NCI-H69 (cell line): ENCODE measurements at regions not wholly inside any gene's neighbourhood (a gene's known extent, or its start where the extent isn't known, plus 50 kb on each side); places are given as distances from the start of the nearest gene placed in this dataset.
"Not testable (repeated sequence)": the region's sequence is repeated elsewhere in the genome, so short reads cannot be mapped to it uniquely, and the experiment has no call there.

Source experiments
- DNase-seq: peaks from one replicate; lab custom pipeline; 2025; lab: John Stamatoyannopoulos, UW

GRCh38 chr3:10665592-10665991 lies 150.4 kb upstream of the SLC6A11 start:
- DNase-seq: no peak

GRCh38 chr3:10666621-10667020 lies 149.4 kb upstream of the SLC6A11 start:
- peak; percentile 1 for DNase-seq

- DNase-seq: no peak
Observed at GRCh38 chr3:10667269-10667668, 148.8 kb upstream of the SLC6A11 start.

- DNase-seq: no peak
Observed at GRCh38 chr3:10667901-10668476, 148.0 kb upstream of the SLC6A11 start.

- no peak for DNase-seq
Observed at GRCh38 chr3:10669490-10670048, 146.5 kb upstream of the SLC6A11 start.

- no peak for DNase-seq
Observed at GRCh38 chr3:10672422-10672821, 143.6 kb upstream of the SLC6A11 start.

GRCh38 chr3:10674578-10674977 lies 141.4 kb upstream of the SLC6A11 start:
- DNase-seq: no peak

- DNase-seq: no peak
Observed at GRCh38 chr3:10676905-10677304, 139.1 kb upstream of the SLC6A11 start.

- DNase-seq: no peak
Observed at GRCh38 chr3:10678796-10679376, 137.1 kb upstream of the SLC6A11 start.

GRCh38 chr3:10680796-10681195 lies 135.2 kb upstream of the SLC6A11 start:
- DNase-seq: no peak

GRCh38 chr3:10682692-10683091 lies 133.3 kb upstream of the SLC6A11 start:
- no peak for DNase-seq

GRCh38 chr3:10683106-10683505 lies 132.9 kb upstream of the SLC6A11 start:
- no peak for DNase-seq

GRCh38 chr3:10688126-10688525 lies 127.9 kb upstream of the SLC6A11 start:
- DNase-seq: no peak

- no peak for DNase-seq
Observed at GRCh38 chr3:10688548-10689172, 127.4 kb upstream of the SLC6A11 start.

- DNase-seq: no peak
Observed at GRCh38 chr3:10692039-10692622, 123.9 kb upstream of the SLC6A11 start.

- DNase-seq: no peak
Observed at GRCh38 chr3:10693457-10693856, 122.6 kb upstream of the SLC6A11 start.

GRCh38 chr3:10694179-10694578 lies 121.8 kb upstream of the SLC6A11 start:
- DNase-seq: no peak

GRCh38 chr3:10695186-10695585 lies 120.8 kb upstream of the SLC6A11 start:
- not testable (repeated sequence) for DNase-seq

GRCh38 chr3:10695595-10696285 lies 120.3 kb upstream of the SLC6A11 start:
- DNase-seq: no peak

- DNase-seq: no peak
Observed at GRCh38 chr3:10697918-10698317, 118.1 kb upstream of the SLC6A11 start.

GRCh38 chr3:10700821-10701220 lies 115.2 kb upstream of the SLC6A11 start:
- DNase-seq: no peak

- peak; percentile 3 for DNase-seq
Observed at GRCh38 chr3:10702961-10703740, 112.9 kb upstream of the SLC6A11 start.
